HG02623 (cell line): ENCODE measurements at regions not wholly inside any gene's neighbourhood (a gene's known extent, or its start where the extent isn't known, plus 50 kb on each side); places are given as distances from the start of the nearest gene placed in this dataset.
"Not testable (repeated sequence)": the region's sequence is repeated elsewhere in the genome, so short reads cannot be mapped to it uniquely, and the experiment has no call there.

Experiments
- ATAC-seq: cut with Tn5 transposase; IDR thresholded peaks from one replicate; pipeline ENCODE4 v1.9.1; 2021; ENCODE audit warnings: moderate library complexity; ENCODE audit not compliant: unreplicated experiment

DNA sequence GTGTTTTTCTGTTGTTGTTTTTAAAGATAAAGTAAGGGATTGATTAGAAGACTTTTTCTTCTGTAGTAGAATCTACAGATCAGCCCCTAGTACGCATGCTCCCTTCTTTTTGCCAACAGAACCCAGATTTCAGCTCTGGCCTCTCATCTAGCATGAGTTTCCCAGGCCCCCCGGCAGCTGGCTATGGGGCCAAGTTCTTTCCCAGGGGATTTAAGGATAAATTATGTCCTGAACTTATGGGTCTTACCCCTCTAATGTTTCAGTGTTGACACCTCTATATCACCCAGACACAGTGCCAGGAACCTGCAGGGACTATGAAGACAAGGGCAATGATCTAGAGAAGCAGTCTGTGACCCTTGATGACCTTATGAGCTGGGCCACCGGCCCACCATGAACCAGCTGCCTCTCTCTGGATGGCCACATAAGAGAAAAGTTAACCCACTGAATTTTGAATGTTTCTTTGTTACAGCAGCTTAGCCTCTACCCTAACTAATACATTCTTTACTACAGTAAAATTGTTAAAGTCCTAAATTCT, 150.5 kb downstream of the UNC5CL start:
- no peak for ATAC-seq

DNA sequence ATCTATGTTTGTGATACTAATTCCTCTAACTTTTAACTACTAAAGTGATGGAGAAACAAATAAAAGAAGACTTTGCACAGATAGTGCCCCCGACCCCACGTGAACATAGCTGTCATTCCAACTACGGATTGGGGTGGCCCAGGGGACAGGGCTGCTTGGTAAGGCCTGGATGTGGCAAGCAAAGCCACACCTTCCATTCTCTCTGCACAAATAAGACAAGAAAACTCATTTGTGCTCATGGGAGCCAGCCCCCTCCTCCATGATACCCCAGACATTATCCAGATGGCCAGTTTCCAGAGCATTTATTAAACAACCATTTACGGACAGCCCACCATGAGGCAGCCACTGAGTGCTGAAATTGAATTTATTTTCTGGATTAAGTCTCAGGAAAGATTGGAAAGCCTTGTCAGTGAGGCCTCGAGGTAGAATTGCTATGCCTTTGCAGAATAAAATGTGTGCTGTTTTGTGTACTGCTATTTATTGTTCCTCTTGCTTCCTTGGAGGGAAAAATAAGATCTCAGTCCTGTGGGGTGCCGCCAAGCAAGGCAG, 151.2 kb downstream of the UNC5CL start:
- ATAC-seq: no peak

DNA sequence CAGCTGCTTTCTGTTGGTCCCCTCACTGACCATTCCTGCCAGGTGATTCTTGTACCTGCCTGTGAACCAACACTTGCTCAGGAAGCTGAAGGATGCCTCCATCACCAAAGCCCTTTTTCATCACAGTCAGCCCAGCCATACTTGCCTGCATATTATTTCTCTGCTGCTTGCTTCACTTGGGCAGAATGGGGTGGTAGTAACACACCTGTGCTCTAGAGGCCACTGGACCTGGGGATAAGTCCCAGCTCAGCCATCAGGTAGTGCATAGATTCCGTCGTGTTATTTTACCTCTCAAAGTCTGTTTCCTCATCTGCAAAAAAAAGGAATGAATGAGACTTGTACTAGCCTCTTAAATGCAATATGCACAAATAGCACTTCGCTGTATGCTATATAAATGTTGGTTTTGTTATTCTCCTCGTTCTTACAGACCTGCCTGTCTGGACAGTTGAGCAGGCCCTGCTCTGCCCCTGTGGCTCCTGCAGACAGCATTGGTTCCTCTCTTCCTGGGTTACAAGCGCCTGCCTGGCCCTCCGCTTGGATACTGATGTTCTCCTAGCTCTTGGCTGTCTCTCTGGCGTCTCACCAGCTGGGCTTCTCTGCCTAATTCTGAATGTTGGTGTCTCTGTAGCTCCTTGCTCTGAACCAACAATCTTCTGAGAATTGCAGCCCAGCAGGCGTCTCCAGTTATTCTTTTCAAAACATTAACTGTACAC, 151.8 kb downstream of the UNC5CL start:
- ATAC-seq: no peak

DNA sequence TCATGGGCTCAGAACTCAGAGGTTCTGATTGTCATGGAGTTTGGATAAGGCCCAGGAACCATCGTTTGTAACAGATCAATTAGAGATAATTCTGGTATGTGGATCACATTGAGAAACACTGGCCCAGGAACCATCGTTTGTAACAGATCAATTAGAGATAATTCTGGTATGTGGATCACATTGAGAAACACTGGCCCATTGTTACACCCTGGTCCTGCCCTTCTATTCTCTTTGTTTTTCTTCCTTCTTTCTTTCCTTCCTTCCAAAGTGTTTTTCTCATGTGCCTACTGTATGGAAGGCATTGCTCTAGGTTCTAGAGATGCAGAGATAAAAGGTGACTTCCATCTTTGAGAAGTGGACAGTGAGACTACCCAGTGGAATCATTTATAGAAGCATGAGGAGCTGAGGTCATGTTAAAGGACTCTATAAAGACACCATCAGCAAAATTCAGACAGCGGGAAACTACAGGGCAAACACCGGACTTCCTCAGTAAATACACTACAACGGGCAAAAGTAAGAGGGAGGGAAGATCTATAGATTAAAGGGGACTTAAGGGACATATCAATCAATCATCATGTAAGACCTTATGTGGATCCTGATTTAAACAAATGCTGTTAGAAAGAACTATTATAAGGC, 153.8 kb downstream of the UNC5CL start:
- no peak for ATAC-seq

DNA sequence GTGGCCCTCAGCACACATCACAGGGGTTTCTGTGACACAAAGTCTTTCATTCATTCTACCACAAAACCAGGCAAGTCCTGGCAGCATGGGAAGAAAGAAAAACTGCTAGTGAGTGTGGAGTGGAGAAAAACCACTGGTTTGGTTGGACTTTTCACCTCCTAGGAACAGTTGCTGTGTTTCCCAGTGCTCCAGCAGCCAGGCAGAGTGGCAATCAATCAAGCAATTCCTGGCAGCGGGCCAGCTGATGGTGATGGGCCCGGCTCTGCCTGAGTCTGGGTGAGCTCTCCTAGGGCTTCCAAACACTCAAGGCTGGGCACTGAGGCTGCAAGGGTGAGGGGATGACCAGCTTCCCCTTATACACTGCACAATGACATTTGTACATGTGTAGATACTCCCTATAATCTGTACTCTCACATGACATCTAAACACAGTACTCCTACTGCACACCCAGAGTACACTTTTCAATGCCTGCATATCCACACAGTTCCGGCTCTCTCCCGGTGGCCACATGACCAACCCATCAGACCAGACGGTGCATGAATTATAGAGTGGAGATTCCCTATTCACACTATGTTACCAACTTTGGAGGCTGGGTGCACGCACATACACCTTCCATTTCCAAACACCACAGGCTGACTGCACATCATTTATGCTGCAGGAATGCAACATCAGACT, 156.6 kb downstream of the UNC5CL start:
- ATAC-seq: no peak

DNA sequence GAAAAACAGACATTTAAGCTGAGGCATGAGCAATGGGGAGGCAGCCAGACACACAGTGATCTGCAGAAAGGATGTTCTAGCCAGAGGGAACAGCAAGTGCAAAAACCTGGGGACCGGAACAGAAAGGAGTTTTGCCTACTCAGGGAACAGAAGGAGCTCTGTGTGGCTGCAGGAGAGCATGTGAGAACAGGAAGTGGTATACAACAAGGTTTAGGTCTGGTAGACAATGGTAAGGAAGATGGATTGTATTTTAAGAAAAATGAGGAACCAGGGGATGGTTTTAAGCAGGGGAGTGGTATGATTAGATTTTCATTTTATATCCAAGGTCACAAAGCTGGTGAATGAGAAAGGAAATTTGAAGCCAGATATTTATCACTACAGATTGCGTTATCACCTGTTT, 157.5 kb downstream of the UNC5CL start:
- no peak for ATAC-seq

DNA sequence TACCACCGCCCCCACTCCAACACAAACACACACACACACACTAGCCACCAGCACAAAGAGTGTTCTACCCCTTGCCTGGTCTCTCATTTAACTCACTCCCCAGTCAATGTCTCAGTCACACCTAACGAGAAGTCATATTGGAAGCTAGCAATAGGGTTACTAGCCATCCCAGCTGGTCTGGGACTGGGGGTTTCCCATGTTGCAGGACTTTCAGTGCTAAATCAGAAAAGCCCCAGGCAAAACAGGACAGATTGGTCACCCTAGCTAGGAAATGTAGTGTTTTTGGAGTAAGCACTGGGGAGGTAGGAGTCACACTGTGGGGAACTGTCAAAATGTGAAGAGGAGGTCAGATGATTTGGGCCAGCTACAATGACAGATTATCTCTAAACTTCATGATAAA, 158.1 kb downstream of the UNC5CL start:
- no peak for ATAC-seq

DNA sequence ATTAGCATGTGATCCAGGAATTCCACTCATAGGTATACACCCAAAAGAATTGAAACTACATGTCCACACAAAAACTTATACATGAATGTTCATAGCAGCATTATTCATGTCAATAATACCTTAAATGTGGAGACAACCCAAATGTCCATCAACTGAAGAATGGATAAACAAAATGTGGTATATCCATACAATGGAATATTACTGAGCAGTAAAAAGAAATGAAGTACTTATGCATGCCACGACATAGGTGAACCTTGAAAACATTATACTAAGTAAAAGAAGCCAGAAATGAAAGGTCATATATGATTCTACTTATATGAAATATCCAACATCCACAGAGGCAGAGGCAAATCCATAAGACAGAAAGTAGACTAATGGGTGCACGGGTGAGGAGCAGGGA, 159.9 kb downstream of the UNC5CL start:
- no peak for ATAC-seq

DNA sequence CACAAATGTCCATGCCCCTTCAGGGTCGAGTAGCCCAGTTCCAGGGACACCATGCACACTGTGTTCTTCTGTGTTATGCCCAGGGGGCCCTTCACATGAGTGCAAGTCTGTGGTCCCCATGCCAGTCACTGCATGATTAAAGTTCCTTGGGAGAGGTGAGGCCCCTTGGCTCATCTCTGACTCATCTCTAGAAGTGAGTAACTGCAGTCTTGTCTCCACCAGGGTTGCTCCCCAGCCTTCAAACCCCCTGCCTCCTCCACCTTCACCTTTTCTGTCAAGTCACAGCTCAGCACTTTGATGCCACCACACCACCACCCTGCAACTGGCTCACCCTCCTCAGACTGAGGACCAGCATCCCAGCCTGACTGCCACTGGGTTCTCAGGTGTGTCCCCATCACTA, 161.7 kb downstream of the UNC5CL start:
- no peak for ATAC-seq

DNA sequence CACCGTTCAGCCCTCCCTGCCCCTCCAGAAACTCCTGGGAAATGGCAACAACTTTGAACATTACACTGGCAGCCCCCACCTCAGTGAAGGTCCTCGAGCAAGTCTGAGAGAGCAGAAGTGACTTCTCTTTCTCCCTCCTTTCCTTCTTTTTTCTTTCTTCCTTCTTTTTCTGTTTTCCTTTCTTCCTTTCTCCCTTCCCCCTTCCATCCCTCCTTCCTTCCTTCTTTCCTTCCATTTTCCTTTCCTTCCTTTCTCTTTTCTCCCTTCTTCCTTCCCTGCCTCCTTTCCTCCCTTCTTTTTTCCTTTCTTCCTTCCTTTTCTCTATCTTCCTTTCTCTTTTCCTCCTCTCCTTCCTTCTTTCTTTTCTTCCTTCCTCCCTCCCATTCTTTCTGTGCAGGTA, 162.7 kb downstream of the UNC5CL start:
- ATAC-seq: no peak

DNA sequence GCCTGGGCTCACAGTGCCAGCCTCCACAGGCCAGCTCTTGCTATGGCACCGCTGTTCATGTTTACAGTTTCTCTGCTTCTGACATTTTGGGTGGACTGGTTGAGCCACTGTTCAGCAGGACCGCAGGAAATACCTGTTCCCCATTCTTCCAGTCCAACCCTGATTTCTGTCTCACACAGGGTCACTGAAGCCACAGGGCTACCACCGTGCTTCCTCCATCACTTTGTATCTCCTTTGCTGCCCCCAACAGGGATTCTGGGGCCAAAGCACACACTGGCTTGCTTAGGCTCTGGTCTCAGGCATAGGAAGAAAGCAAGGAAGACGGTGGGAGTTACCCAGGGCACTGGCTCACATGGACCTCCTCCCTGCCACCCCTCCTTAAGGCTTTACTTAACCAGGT, 164.5 kb downstream of the UNC5CL start:
- ATAC-seq: no peak

DNA sequence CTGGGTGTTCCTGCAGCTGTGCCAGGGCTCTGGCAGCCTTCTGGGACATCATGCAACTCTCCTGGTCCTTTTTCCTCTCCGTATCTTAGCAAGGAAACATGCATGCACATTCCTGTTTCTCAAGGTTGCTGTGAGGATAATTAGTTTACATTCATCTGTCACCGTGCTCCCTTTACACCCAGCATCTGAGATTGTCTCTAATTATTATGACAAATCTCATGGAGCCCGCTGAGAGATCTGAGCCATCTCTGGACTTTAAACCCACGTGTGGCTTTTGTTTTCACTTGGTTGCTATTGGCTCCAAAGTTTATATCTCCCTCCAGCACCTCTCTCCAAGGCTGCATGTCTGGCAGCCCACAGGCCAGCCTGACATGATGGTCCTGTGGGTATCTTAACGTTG, 167.6 kb downstream of the UNC5CL start:
- ATAC-seq: no peak

DNA sequence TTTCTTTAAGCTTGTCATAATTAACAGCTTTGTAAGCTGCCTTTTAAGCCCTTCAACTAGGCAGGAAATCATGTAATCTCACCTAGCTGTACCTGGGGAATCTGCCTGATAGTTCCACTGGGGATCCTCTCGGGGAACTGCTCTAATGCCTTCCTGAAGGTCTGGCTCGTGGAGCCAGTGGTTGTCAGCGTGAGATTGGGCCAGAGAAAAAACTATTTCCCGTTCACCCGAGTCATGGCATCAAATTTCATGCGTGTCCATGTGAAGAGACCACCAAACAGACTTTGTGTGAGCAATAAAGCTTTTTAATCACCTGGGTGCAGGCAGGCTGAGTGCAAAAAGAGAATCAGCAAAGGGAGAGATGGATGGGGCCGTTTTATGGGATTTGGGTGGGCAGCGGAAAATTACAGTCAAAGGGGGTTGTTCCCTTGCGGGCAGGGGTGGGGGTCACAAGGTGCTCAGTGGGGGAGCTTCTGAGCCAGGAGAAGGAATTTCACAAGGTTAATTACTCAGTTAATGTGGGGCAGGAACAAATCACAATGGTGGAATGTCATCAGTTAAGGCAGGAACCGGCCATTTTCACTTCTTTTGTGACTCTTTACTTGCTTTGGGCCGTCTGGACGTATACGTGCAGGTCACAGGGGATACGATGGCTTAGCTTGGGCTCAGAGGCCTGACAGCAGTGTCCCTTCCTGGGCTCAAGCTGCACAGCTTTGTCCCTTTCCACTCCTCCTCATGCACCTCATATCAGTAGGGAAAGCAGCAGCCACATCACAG, 170.7 kb downstream of the UNC5CL start:
- not testable (repeated sequence) for ATAC-seq

DNA sequence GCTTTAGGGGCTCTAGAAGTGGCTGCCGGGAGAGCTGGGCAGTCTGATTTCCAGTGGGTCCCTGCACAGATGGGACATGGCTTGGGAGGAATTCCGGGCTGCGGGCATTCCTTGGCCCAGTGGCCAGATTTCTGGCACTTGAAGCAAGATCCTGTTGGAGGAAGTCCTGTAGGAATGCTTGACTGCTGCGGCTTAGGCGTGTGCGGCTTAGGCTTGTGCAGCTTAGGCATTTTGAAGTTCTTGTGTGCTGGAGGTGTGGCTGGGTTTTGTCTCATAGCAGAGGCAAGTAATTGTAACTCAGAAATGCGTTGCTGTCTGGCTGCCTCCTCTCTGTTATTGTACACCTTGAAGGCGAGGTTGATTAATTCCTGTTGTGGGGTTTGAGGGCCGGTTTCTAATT, 171.5 kb downstream of the UNC5CL start:
- ATAC-seq: not testable (repeated sequence)

DNA sequence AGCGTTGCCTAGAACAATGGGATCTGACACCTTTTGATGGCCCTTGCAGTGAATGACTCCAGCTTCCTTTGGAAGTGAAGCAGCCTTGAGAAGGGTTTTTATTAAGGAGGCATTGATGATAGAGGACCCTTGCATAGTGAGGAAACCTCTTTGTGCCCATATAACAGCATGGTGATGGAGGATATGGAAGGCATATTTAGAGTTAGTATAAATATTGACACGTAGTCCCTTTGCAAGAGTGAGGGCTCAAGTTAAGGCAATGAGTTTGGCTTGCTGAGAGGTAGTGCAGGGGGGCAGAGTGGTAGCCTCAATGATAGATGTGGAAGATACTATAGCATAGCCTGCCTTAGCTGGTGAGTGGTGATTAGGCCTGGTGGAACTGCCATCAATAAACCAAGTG, 173.8 kb downstream of the UNC5CL start:
- not testable (repeated sequence) for ATAC-seq

DNA sequence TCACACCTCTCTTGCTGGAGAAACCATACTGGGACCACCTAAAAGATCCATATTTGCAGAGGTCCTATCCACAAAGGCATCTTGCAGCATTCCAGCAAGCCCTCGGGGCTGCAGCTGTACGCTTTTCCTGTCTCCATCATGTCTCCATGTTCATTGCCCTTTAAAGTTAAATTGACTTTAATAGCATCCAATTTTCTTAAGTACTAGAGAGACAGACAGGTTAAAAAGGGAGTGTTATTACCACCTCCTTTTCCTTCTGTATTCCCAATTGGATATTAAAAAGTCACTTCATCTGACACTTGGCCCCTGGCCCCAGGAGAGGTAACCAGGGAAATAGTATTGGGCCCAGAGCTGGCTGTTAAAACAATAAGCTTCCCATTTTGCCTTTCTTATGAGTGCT, 178.6 kb downstream of the UNC5CL start:
- no peak for ATAC-seq

DNA sequence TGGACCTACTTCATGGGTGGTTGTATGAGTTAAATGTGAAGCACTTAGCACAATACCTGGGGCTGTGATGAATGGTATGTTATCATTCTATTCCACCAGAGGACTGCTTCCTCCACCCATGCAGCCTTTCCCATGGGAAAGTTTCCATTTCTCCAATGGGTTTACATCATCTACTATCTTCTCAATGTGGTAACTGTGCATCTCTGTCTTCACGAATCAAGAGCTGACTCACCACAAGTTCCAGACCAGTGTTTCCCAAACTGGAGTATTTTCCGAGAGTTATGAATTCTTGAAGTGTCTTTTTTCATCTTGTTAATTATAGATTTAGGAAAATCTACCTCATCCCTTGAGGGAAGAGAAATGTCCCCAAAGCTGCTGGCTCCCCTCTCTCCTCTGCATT, 182.8 kb downstream of the UNC5CL start:
- ATAC-seq: no peak

DNA sequence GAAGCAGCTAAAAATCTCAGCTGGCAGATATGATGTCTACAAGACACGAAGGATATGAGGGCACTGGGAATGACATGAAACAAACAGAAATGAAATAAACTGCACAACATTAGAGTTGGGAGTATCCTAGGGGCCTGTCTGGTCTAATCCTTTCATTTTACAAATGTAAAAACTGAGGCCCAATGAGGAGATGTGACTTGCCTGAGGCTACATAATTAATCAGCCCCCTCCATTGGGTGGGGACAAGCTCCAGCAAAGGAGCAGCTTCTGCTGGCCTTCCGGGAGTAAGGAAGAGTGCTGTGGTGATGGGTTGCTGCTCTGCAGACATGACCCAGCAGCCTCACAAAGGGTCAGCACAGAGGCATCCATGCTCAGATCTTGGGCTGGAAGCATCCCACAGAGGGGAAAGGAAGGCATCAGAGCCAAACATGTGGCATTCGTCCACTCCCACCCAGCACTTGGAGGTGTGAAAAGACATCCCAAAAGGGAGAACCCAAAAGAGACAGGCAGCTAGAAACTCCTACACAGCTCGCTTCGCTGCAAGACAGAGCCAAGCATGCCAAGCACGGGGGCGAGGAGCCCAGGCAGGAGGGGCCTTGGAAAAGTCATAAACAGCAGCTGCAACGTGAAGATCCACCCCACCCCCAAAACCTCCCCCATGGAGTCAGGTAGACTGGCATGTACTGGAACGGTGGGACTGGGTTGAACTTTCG, 183.7 kb downstream of the UNC5CL start:
- no peak for ATAC-seq

DNA sequence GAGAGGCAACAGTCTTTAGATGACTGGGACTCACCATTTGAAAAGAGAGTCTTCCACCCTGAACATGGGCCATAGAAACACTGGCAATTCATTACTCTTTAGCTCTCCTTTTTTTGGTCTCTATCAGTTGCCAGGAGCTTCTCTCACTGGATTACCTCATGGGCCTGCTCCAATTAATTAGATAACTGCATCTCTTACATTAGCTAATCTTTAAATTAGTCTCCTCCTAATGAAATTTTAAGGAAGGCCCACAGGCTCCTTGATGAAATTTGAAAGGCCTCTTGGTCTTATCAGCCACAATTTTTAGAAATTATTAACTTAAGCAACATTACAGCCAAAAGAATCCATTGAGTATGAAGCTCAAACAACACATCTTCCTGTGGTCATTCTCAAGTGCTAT, 184.4 kb downstream of the UNC5CL start:
- no peak for ATAC-seq

DNA sequence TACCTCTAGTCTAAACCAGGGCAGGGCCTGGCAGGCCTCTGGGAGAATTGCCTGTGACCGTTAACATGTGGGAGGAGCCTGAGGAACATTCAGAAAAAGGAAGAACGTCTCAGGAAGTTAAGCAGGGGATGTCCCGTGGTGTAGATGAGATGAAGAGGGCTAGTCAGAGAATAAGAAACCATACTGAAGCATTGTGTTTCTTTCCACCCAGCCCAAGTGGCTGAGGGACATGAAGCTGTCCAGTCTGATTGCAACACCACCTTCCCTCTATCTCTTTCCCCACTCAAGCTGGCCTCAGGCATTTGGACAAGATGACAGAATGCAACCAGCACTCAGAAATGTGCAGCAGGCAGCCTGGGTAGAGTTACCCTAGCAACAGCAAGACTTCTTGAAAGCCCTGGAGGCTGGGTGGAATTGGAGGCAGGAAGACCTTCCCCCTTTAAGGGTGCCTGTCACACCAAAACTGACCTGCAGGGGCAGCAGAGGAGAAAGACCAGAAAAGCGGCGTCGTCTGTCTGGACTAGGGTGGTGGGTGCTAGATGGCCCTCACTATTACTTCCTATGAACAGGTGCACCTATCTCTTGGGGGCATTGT, 186.1 kb downstream of the UNC5CL start:
- no peak for ATAC-seq
